Loucy (cell line): ENCODE measurements at regions not wholly inside any gene's neighbourhood (a gene's known extent, or its start where the extent isn't known, plus 50 kb on each side); places are given as distances from the start of the nearest gene placed in this dataset.

Experiments
- EZH2phosphoT487 ChIP-seq: fragments of 200-600 bp; IDR thresholded peaks from 2 replicates; pipeline ENCODE4 v1.6.1; 2018; ENCODE audit warnings: antibody characterized with exemption, mild to moderate bottlenecking, moderate library complexity, borderline replicate concordance
- TF ChIP-seq, protein P1 (sequence below): fragments of 200-600 bp; sonication (generic); conservative IDR thresholded peaks from 2 replicates; pipeline ENCODE4 v1.5.1; 2014; ENCODE audit warnings: mild to moderate bottlenecking, antibody characterized with exemption, low read length

DNA sequence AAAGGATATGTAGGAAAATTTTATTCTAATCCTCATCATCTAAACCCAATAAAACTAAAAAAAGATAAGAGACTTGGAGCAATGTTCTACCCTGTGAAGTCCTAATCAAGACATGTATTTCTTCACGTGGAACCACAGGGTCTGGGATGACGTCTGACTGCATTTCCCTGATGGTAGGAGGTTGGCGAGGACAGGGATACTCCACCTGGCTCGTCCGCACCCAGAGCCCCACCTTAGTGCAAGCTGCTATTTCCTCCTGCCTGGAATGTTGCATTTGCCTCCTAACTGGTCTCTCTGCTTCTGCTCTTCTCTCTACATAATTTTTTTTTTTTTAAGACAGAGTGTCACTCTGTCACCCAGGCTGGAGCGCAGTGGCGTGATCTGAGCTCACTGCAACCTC is 57.7 kb upstream of the RASGRP1 start:
- TF ChIP-seq, protein P1, sequence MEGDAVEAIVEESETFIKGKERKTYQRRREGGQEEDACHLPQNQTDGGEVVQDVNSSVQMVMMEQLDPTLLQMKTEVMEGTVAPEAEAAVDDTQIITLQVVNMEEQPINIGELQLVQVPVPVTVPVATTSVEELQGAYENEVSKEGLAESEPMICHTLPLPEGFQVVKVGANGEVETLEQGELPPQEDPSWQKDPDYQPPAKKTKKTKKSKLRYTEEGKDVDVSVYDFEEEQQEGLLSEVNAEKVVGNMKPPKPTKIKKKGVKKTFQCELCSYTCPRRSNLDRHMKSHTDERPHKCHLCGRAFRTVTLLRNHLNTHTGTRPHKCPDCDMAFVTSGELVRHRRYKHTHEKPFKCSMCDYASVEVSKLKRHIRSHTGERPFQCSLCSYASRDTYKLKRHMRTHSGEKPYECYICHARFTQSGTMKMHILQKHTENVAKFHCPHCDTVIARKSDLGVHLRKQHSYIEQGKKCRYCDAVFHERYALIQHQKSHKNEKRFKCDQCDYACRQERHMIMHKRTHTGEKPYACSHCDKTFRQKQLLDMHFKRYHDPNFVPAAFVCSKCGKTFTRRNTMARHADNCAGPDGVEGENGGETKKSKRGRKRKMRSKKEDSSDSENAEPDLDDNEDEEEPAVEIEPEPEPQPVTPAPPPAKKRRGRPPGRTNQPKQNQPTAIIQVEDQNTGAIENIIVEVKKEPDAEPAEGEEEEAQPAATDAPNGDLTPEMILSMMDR: no peak
- TF ChIP-seq EZH2phosphoT487: no peak
